Esophagus squamous epithelium (tissue), 5 donors: ENCODE measurements at regions not wholly inside any gene's neighbourhood (a gene's known extent, or its start where the extent isn't known, plus 50 kb on each side); places are given as distances from the start of the nearest gene placed in this dataset.
A peak's percentile ranks its signal among the peaks of the same experiment; 100 is the strongest.

Experiments
- DNase-seq: peaks from one replicate; lab custom pipeline; 2025; lab: John Stamatoyannopoulos, UW
- H3K27ac ChIP-seq, 4 donors: fragments of 200-600 bp; sonication (generic); one replicate each; pipeline ENCODE4 v1.5.1; 2016 to 2019; ENCODE audit warnings: mild to moderate bottlenecking in 1 of 4
- H3K27me3 ChIP-seq, 4 donors: fragments of 200-600 bp; sonication (generic); 1 replicate in 3 of 4; 2 replicates in 1 of 4; pipeline versions ENCODE4 v1.5.1 to v1.6.0; 2017 to 2021; ENCODE audit warnings: antibody characterized with exemption in 1 of 4
- H3K36me3 ChIP-seq, 3 donors: fragments of 200-600 bp; sonication (generic); one replicate each; pipeline ENCODE4 v1.5.1; 2016 to 2019
- H3K4me1 ChIP-seq, 3 donors: fragments of 200-600 bp; sonication (generic); one replicate each; pipeline ENCODE4 v1.5.1; 2017 to 2019
- H3K4me3 ChIP-seq, 4 donors: fragments of 200-600 bp; sonication (generic); 1 replicate in 3 of 4; 2 replicates in 1 of 4; pipeline ENCODE4 v1.5.1; 2016 to 2019; ENCODE audit warnings: mild to moderate bottlenecking in 2 of 4, moderate library complexity in 1 of 4
- H3K9me3 ChIP-seq, 3 donors: fragments of 200-600 bp; sonication (generic); one replicate each; pipeline ENCODE4 v1.5.1; 2016 to 2019
- CTCF ChIP-seq, 6 experiments: fragments of 450-650 bp in 4 of 6; fragments of 200-600 bp in 2 of 6; sonication (generic) in 2 of 6; IDR thresholded peaks; one replicate each; pipeline ENCODE4 v1.5.1; 2016 to 2019; ENCODE audit warnings: antibody characterized with exemption in 6 of 6, mild to moderate bottlenecking in 4 of 6, moderate library complexity in 4 of 6
- POLR2A ChIP-seq, 4 donors: fragments of 450-650 bp; IDR thresholded peaks; one replicate each; pipeline ENCODE4 v1.6.1; 2017; ENCODE audit warnings: antibody characterized with exemption in 4 of 4, mild to moderate bottlenecking in 4 of 4, moderate library complexity in 3 of 4
- WGBS, 2 donors: methylation state at CpG; one replicate each; pipeline ENCODE4 v1.1.5; 2018; 5-methylcytosine and 5-hydroxymethylcytosine counted together
- intact Hi-C: fragments of 100-400 bp; cut with DNase I; formaldehyde crosslinking; loops from one replicate; pipeline ENCODE4 v1.15.0; 2022
- donor health status: DM: yes; HTN: yes; CAD: no.

- H3K4me3 ChIP-seq: no peak overlapping the region
- H3K4me1 ChIP-seq: no peaks in the 10 kb centered on the region
- H3K36me3 ChIP-seq: no peaks in the 10 kb centered on the region
- TF ChIP-seq CTCF (IDR thresholded peaks at IDR 0.05) (no peak), POLR2A (IDR thresholded peaks at IDR 0.05) (no peak)
- H3K27ac ChIP-seq: no peak overlapping the region
- intact Hi-C loops: no loop called here
- H3K27me3 ChIP-seq: no peaks in the 10 kb centered on the region
- H3K9me3 ChIP-seq: no peaks in the 10 kb centered on the region
- no peak for DNase-seq
- WGBS, 2 donors: 60 to 70% methylated on average over 4 of the region's 4 CpGs
Measured at GRCh38 chr6:168983925-168984324, 269.7 kb downstream of the THBS2 start.

GRCh38 chr6:168981187-168981586 lies 272.5 kb downstream of the THBS2 start:
- intact Hi-C loops: no loop called here
- no peaks in the 10 kb centered on the region for H3K4me1 ChIP-seq
- H3K27ac ChIP-seq: no peak overlapping the region
- no peaks in the 10 kb centered on the region for H3K36me3 ChIP-seq
- TF ChIP-seq POLR2A (IDR thresholded peaks at IDR 0.05): no peak
- no peak for TF ChIP-seq CTCF (IDR thresholded peaks at IDR 0.05)
- no peaks in the 10 kb centered on the region for H3K9me3 ChIP-seq
- H3K4me3 ChIP-seq: no peak overlapping the region
- no peak for DNase-seq
- WGBS, 2 donors: 52 to 65% methylated on average over 2 of the region's 2 CpGs
- H3K27me3 ChIP-seq: no peaks in the 10 kb centered on the region

- TF ChIP-seq POLR2A (IDR thresholded peaks at IDR 0.05): no peak
- Histone ChIP-seq H3K27me3 (no peaks in the 10 kb centered on the region), H3K9me3 (no peaks in the 10 kb centered on the region), H3K27ac (no peak overlapping the region), H3K4me1 (no peaks in the 10 kb centered on the region), H3K36me3 (no peaks in the 10 kb centered on the region), H3K4me3 (no peak overlapping the region)
- no peak for DNase-seq
- intact Hi-C loops: no loop called here
- WGBS, 2 donors: 38 to 67% methylated on average over 3 of the region's 3 CpGs
Measured at GRCh38 chr6:168979254-168979653, 274.4 kb downstream of the THBS2 start.

GRCh38 chr6:168972128-168972527 lies 281.5 kb downstream of the THBS2 start:
- Histone ChIP-seq H3K27ac (no peak overlapping the region), H3K4me1 (peaks cover 0 to 14% (median 3%) of the 10 kb centered on the region in 3 donors), H3K27me3 (no peaks in the 10 kb centered on the region), H3K36me3 (no peaks in the 10 kb centered on the region), H3K9me3 (no peaks in the 10 kb centered on the region), H3K4me3 (no peak overlapping the region)
- WGBS, 2 donors: 65 to 73% methylated on average over 2 of the region's 2 CpGs
- TF ChIP-seq POLR2A (IDR thresholded peaks at IDR 0.05) (no peak), CTCF (IDR thresholded peaks at IDR 0.05) (no peak)
- intact Hi-C loops: no loop called here
- DNase-seq: no peak

GRCh38 chr6:168971549-168971948 lies 282.1 kb downstream of the THBS2 start:
- WGBS, 2 donors: 76% methylated on average over 4 of the region's 4 CpGs
- H3K4me3 ChIP-seq: no peak overlapping the region
- H3K9me3 ChIP-seq: no peaks in the 10 kb centered on the region
- intact Hi-C loops: no loop called here
- DNase-seq: no peak
- H3K27ac ChIP-seq: no peak overlapping the region
- H3K4me1 ChIP-seq: peaks cover 0 to 14% (median 3%) of the 10 kb centered on the region in 3 donors
- H3K27me3 ChIP-seq: no peaks in the 10 kb centered on the region
- TF ChIP-seq POLR2A (IDR thresholded peaks at IDR 0.05) (no peak), CTCF (IDR thresholded peaks at IDR 0.05) (no peak)
- no peaks in the 10 kb centered on the region for H3K36me3 ChIP-seq

- Histone ChIP-seq H3K9me3 (no peaks in the 10 kb centered on the region), H3K36me3 (no peaks in the 10 kb centered on the region), H3K27me3 (no peaks in the 10 kb centered on the region), H3K4me1 (peaks cover 0 to 14% (median 3%) of the 10 kb centered on the region in 3 donors), H3K4me3 (no peak overlapping the region), H3K27ac (peak overlapping the region in 1 of 4 donors; percentile 17)
- no peak for TF ChIP-seq POLR2A (IDR thresholded peaks at IDR 0.05)
- no peak for TF ChIP-seq CTCF (IDR thresholded peaks at IDR 0.05)
- DNase-seq: no peak
- 72 to 90% methylated on average over 3 of the region's 3 CpGs for WGBS, 2 donors
- intact Hi-C loops: no loop called here
Measured at GRCh38 chr6:168968801-168969200, 284.8 kb downstream of the THBS2 start.
